Spleen (tissue), 11 donors: ENCODE measurements at regions not wholly inside any gene's neighbourhood (a gene's known extent, or its start where the extent isn't known, plus 50 kb on each side); places are given as distances from the start of the nearest gene placed in this dataset.
A peak's percentile ranks its signal among the peaks of the same experiment; 100 is the strongest.
"Not testable (repeated sequence)": the region's sequence is repeated elsewhere in the genome, so short reads cannot be mapped to it uniquely, and the experiment has no call there.

Experiments used
- DNase-seq: peaks from one replicate; pipeline ENCODE4 v3.0.0-alpha.2; 2020
- H3K27ac ChIP-seq, 8 donors: fragments of 200-600 bp; sonication (generic) in 7 of 8; 1 replicate in 4 of 8; 2 replicates in 4 of 8; pipeline versions ENCODE4 v1.5.0 to v1.8.0; 2016 to 2021; ENCODE audit warnings: inconsistent platforms in 4 of 8, mild to moderate bottlenecking in 4 of 8, moderate library complexity in 1 of 8
- H3K27me3 ChIP-seq, 7 donors: fragments of 200-600 bp; sonication (generic) in 6 of 7; replicated peaks in 1 of 7; 1 replicate in 4 of 7; 2 replicates in 3 of 7; pipeline versions ENCODE4 v1.5.0 to v1.8.0; 2016 to 2021; ENCODE audit warnings: inconsistent platforms in 3 of 7, mild to moderate bottlenecking in 1 of 7
- H3K36me3 ChIP-seq, 6 donors: fragments of 200-600 bp; sonication (generic) in 5 of 6; 1 replicate in 4 of 6; 2 replicates in 2 of 6; pipeline versions ENCODE4 v1.5.0 to v1.8.0; 2016 to 2021; ENCODE audit warnings: inconsistent platforms in 2 of 6
- H3K4me1 ChIP-seq, 6 donors: fragments of 200-600 bp; sonication (generic) in 5 of 6; 1 replicate in 3 of 6; 2 replicates in 3 of 6; pipeline versions ENCODE4 v1.5.0 to v1.8.0; 2016 to 2021; ENCODE audit warnings: inconsistent platforms in 3 of 6
- H3K4me3 ChIP-seq, 8 donors: fragments of 200-600 bp; sonication (generic) in 7 of 8; 1 replicate in 4 of 8; 2 replicates in 4 of 8; pipeline versions ENCODE4 v1.5.0 to v1.8.0; 2016 to 2021; ENCODE audit warnings: inconsistent platforms in 4 of 8, mild to moderate bottlenecking in 4 of 8, moderate library complexity in 2 of 8
- H3K9me3 ChIP-seq, 8 donors: fragments of 200-600 bp; sonication (generic) in 7 of 8; 1 replicate in 4 of 8; 2 replicates in 4 of 8; pipeline versions ENCODE4 v1.5.0 to v1.8.0; 2016 to 2021; ENCODE audit warnings: inconsistent platforms in 4 of 8
- WGBS, 5 donors: extraction: QIAGEN DNeasy Blood & Tissue Kit in 3 of 5; methylation state at CpG; one replicate each; pipeline versions ENCODE4 v1.1.5 to v1.1.7; 2013 to 2018; 5-methylcytosine and 5-hydroxymethylcytosine counted together
- intact Hi-C: fragments of 100-400 bp; cut with DNase I; formaldehyde crosslinking; loops from one replicate; pipeline ENCODE4 v1.15.0; 2023; ENCODE audit warnings: low total_unique reads
- microRNA-seq, 3 donors: library from miRNA; unstranded; fragments of <30 nt; microRNA quantifications; one replicate each; pipeline versions ENCODE4 to v1.1.0, GENCODE V29; 2019 to 2020
- small RNA-seq, 4 donors: library from RNA; depleted of rRNA; stranded (forward); fragments of <200 nt; gene quantifications; one replicate each; pipeline ENCODE3, GENCODE V24; 2016
- donor health status: healthy with polysubstance abuse.
- donor health status: DM: no; HTN: no; CAD: no; lungs with moderate emphysema.
- donor health status: DM: no; HTN: no; CAD: no.
- donor health status: Bipolar disorder and iron deficiency.
- donor health status: healthy.
- donor health status: DM: no; HTN: no; CAD: no.
- donor health status: DM: yes; HTN: yes; CAD: no.

DNA sequence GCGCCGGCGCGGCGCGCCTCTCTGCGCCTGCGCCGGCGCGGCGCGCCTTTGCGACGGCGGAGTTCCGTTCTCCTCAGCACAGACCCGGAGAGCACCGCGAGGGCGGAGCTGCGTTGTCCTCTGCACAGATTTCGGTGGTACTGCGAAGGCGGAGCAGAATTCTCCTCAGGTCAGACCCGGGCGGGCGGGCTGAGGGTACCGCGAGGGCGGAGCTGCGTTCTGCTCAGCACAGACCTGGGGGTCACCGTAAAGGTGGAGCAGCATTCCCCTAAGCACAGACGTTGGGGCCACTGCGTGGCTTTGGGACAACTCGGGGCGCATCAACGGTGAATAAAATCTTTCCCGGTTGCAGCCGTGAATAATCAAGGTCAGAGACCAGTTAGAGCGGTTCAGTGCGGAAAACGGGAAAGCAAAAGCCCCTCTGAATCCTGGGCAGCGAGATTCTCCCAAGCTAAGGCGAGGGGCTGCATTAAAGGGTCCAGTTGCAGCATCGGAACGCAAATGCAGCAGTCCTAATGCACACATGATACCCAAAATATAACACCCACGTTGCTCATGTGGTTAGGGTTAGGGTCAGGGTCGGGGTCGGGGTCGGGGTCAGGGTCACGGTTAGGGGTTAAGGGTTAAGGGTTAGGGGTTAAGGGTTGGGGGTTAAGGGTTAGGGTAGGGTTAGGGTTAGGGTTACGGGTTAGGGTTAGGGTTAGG lies 168.4 kb downstream of the OR4F15 start:
- peak; percentile 84 for DNase-seq
- intact Hi-C loops, H3K4me3 ChIP-seq, H3K9me3 ChIP-seq, H3K36me3 ChIP-seq, H3K27me3 ChIP-seq, H3K27ac ChIP-seq, H3K4me1 ChIP-seq: not testable (repeated sequence)
- WGBS, 5 donors, result 78 to 86% (median 84%) methylated on average over 36 to 53 of the region's 53 CpGs

Small RNA genes in the stretch of these regions (microRNA-seq; reads per million reads assigned to microRNA genes)
- 0 reads per million in 3 donors for gene MIR1302-10
- 0 reads per million in 3 donors for gene MIR6859-3

Small RNA genes in the stretch of these regions (small RNA-seq; reads per million reads assigned to genes)
- gene AC140725.2 (0 reads per million in 4 donors), gene MIR6859-3 (0 reads per million in 4 donors)
